Vagina (tissue), 2 donors: ENCODE measurements at regions not wholly inside any gene's neighbourhood (a gene's known extent, or its start where the extent isn't known, plus 50 kb on each side); places are given as distances from the start of the nearest gene placed in this dataset.

Experiments used
- POLR2A ChIP-seq, 2 donors: fragments of 450-650 bp; IDR thresholded peaks; one replicate each; pipeline ENCODE4 v1.6.1; 2017; ENCODE audit warnings: antibody characterized with exemption in 2 of 2, mild to moderate bottlenecking in 2 of 2, moderate library complexity in 2 of 2
- POLR2AphosphoS5 ChIP-seq, 2 donors: sonication (generic); formaldehyde crosslinking; IDR thresholded peaks; one replicate each; pipeline ENCODE4 v1.9.0; 2017; ENCODE audit warnings: antibody characterized with exemption in 2 of 2, mild to moderate bottlenecking in 2 of 2, low read depth in 1 of 2; ENCODE audit not compliant: insufficient read depth in 1 of 2
- TF ChIP-seq, protein P1 (sequence below), 3 experiments: fragments of 450-650 bp in 2 of 3; fragments of 200-600 bp in 1 of 3; sonication (generic) in 1 of 3; IDR thresholded peaks; one replicate each; pipeline ENCODE4 v1.5.1; 2017 to 2019; ENCODE audit warnings: antibody characterized with exemption in 3 of 3, mild to moderate bottlenecking in 2 of 3, moderate library complexity in 2 of 3

DNA sequence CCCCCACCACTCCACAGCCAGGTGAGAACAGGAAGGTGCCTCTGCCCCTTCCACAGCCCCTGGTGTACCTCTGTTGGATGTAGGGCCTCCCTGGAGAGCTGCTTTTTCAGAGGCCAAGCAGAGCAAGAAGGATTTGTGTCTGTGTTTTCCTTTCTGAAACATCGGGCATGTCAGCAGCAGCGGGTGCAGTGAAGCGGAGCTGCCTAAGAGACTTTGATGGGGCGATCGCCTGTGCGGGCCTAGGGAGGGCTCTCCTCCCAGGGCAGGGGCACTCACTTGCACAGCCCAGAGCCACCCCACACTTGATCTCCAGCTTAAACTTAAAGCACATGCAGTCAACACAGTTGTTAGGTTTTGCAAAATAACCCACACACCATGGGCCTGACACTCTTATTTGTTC, 324.7 kb downstream of the ACTR3B start:
- TF ChIP-seq, protein P1, sequence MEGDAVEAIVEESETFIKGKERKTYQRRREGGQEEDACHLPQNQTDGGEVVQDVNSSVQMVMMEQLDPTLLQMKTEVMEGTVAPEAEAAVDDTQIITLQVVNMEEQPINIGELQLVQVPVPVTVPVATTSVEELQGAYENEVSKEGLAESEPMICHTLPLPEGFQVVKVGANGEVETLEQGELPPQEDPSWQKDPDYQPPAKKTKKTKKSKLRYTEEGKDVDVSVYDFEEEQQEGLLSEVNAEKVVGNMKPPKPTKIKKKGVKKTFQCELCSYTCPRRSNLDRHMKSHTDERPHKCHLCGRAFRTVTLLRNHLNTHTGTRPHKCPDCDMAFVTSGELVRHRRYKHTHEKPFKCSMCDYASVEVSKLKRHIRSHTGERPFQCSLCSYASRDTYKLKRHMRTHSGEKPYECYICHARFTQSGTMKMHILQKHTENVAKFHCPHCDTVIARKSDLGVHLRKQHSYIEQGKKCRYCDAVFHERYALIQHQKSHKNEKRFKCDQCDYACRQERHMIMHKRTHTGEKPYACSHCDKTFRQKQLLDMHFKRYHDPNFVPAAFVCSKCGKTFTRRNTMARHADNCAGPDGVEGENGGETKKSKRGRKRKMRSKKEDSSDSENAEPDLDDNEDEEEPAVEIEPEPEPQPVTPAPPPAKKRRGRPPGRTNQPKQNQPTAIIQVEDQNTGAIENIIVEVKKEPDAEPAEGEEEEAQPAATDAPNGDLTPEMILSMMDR (IDR thresholded peaks at IDR 0.05), result no peak
- no peak for TF ChIP-seq POLR2AphosphoS5 (IDR thresholded peaks at IDR 0.05; ENCODE audit: insufficient read depth in 1 of 2, low read depth in 1 of 2)
- TF ChIP-seq POLR2A (IDR thresholded peaks at IDR 0.05), result no peak
